HG02970 (cell line): ENCODE measurements at regions not wholly inside any gene's neighbourhood (a gene's known extent, or its start where the extent isn't known, plus 50 kb on each side); places are given as distances from the start of the nearest gene placed in this dataset.

Source experiments
- ATAC-seq: cut with Tn5 transposase; IDR thresholded peaks from one replicate; pipeline ENCODE4 v1.9.1; 2021; ENCODE audit warnings: mild to moderate bottlenecking, moderate library complexity, moderate number of reproducible peaks; ENCODE audit not compliant: unreplicated experiment, low FRiP score

DNA sequence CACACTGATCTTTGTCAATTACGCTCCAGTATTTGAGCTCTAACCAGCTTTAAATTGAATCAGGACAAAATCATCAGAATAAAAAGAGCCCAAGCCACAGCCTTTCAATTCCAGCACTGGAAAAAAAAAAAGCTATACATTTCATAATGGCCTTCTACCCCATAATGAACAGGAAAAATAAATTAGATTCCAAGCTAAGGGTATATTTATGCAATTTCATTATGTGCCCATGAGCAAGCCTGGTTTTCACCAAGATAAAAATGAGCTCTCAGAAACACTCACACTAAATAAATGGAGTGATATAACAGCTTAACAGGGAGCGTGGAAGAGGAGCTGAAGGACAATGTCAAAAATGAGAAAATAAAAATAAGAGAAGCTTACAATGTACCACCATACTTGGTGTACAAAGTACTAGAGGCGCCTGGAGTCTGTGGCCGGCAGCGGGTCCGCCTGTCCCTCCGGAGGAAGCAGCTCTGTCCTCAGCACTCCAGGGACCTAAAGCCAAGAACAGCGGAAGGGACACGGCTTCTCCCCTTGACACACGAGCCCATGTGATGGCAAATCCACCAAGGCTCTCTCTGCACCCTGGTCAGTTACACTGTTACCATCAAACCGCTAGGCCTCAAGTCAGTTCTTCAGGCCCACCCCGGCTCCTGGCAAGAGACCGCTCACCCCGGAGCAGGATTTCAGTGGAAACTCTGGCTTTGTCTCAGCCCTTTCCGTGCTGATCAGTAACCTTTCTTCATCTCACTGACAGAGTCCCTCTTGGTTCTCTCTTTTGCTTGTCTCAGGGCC is 69.6 kb downstream of the RBFOX3 start:
- ATAC-seq: no peak

DNA sequence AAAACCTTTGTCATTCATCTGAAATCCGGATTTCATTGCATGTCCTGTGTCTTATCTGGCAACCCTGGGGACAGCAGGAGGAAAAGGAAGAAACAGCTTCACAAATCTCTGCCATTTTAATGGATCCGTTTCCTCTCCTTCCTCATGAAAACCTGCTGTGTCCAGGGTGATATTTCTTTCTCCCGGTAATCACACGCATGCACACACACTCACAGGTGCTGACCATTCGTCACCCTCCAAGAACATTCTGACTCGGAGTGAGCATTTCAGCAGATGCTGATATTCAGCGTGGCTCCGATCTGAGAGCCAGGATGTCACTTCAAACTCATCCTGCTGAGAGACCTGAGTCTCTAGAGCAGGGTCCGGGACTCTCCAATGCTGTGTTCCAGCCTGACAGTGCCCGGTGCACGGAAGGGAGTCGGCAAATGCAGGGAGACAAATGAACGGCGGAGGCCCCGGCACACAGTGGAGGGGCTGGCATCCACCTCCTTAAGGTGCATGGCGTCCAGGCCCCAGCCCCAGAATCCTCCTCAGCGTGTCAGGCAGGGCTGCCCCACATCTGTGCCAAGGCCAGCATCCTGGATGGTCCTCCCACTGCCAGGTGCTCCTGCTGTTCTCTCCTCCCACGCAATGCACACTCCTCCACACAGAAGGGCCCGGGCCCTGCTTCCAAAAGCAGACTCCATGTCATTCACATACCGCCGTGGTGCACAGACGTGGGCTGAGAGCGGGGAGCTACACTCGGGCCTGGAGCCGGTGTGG is 70.7 kb downstream of the RBFOX3 start:
- ATAC-seq: no peak

DNA sequence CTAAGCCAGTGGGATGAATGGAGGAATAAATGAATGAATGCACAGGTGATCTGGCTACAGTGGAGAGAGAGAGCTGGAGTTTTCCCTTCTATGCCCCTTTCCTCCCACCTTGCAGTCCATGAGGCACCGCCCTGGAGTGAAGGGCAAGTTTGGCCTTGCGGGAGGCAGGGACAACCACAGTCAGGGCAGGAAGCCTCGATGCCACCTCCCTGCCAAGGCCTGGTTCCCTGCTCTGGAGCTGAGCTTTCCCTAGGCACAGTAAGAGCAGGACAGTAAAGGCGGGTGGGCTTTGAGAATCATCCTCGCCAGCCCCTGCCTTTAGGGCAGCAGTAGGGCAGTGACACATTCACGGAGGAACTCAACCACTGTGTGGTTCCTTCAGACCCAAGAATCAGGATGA is 72.6 kb downstream of the RBFOX3 start:
- no peak for ATAC-seq

DNA sequence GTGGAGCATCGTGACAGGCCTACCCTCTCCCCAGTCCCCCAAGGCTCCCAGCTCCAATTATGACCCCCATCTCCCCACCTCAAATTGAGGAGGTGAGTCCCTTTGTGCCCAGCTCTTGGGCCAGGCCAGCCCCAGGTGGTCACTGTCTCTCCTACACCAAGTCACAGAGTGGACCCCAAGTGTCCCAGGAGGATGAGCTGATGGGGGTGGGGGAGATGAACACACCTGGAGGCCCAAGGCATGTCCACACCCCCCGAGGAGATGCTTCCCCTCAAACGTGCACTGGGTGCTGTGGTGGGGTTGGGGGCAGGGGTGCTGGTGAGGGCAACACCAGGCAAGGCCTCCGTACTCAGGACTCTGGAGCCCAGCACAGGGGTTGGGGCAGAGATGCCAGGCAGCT is 73.2 kb downstream of the RBFOX3 start:
- ATAC-seq: no peak

DNA sequence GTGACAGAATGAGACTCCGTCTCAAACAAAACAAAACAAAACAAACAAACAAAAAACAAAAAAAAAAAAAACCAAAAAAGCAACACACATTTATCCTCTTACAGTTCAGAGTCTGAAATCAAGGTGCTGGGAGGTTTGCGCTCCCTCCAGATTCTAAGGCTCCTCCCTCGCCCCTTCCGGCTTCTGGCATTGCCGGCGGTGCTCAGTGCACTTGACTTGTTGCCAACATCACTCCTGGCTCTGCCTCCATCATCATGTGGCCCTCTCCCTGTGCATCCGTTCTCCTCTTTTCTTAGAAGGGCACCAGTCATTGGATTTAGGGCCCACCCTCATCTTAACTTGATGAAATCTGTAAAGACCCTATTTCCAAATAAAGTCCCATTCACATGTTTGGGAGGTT is 73.8 kb downstream of the RBFOX3 start:
- no peak for ATAC-seq

DNA sequence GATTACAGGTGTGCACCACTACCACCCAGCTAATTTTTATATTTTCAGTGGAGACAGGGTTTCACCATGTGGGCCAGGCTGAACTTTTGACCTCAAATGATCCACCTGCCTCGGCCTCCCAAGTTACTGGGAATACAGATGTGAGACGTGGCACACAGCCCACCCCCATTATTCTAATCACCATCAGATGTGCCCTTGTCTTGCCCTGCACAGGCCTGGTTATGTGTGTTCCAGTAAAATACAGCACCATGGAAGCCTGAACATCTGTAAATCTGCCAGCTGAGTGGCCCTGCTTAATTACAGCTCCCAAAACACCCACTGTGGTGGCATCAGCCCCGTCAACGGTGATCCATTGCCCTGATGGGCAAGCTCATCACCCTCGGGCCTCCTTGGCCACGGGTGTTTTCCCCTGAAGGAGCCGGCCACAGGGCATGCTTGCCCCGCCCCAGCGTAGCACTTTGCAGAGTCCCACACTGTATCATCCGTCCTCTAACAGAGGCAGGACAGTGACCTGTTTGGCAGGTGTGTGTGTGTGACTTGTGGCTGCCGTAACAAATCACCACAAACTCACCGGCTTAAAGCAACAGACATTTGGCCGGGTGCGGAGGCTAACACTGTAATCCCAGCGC is 74.5 kb downstream of the RBFOX3 start:
- ATAC-seq: no peak

DNA sequence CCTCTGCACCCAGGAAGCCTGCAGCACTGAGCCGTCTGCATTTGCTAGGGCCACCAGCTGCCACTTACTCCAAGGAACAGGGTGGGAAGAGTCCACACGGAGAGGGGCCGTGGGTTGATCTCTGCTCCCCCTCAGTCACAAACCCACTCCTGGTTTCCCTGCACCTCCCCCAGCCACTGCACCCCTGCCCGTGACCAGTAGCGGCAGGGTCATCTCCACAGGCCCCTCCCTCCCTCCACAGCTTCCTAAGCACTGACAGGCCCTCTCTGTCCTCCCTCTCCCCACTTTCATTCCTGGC is 75.2 kb downstream of the RBFOX3 start:
- no peak for ATAC-seq

DNA sequence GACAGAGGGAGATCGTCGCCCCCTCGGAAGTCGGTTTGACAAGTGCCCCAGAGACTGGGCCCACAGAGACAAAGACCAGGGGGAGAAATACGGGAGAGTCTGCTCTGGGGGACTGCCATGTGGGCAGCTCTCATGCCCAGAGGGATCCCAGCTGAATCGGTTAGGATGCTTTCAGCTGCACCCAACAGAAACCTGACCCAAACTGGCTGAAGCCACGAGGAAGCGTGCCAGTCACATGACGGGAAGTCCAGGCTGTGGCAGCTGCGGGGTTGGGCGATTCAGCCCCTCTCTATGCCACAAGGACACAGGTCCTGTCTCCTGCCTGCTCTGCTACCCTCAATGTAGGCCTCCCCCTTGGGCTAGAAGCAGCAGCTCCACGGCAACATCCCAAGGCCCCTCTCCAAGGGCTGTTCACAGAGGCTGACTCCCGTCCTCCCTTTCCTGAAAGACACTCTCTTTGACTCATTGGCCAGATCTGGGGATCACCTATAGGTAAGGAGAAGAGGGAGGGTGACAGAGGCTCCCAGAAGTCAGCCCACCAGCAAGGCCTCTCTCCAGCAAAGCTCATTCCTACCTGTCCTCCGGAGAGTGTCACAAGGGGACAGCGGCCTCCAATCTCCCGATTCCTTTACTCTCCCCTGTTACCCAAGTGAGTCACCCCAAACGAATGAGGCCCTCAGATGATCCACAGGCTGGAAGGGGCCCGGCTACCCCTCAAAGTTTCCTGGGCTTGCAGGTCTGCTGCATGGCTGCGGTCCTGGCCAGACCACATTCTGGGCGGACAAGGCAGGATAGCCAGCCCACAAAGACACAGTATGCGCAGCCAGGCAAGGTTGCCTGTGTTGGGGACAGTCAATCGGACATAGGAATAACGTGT is 75.8 kb downstream of the RBFOX3 start:
- ATAC-seq: no peak

DNA sequence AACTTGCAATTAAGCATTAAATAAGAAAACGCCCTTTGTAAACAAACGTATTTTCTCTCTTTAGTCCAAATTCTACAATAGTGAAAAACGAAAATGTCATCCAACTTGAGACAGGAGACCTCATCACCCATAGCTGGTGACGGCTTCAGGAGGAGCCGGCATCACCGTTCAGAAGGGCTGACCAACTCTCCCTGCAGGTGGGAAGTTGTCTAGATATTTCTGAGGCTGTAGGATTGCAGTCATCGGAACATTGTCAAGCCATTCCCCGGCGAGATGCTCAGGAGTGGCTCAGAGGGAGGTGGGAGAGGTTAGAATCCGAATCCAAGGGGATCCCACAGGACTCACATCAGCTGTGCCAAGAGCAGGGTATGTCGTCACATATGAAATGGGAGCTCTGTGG is 76.7 kb downstream of the RBFOX3 start:
- ATAC-seq: no peak

DNA sequence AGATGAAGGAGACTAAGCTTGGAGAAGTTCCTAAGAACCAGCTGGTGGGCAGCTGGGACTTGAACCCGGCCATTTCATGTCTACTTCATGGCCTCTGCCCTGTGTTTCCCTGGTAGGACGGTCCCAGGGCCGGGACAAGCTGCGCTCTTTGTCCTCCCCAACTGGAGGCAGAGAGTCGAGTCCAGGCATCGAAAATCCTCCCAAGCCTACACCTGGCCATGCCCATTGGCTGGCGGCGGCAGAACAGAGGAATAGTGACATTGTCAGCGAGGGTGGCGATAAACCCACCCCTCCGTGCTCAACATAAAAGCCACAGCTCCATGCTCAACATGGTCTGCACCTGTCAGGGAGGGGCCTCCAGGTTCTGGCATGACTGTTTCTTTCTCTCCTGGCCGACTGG is 77.7 kb downstream of the RBFOX3 start:
- ATAC-seq: no peak

DNA sequence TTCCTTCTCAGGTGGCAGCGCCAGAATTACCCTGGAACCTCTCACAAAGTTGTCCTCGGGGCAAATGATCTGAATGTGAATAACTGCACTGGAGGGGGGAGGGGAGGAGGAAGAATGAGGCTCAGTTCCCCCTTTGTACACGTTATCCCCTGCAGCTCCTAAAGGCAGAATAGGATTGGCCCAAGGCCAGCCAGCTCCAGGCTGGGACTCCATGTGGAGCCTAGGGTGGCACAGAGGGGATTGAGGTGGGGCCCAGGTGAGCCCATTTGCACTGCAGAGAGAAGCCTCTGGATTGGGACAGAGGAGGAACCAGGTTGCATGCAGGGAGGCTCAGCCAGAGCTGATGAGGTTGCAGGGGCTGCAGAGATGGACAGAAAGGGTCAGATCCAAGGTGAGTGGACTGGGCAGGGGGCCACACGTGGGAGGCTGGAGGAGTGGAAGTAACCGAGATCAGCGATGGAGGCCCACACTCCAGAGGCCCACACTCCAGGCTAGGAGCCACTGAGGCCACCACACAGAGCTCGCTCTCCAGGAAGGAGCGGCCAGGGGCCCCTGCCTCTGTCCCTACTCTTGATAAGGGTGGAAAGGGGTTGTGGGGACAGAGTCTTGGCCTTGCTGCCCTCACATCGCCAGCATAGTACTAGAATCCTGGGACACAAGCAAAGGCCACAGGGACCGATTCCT is 78.6 kb downstream of the RBFOX3 start:
- ATAC-seq: no peak

DNA sequence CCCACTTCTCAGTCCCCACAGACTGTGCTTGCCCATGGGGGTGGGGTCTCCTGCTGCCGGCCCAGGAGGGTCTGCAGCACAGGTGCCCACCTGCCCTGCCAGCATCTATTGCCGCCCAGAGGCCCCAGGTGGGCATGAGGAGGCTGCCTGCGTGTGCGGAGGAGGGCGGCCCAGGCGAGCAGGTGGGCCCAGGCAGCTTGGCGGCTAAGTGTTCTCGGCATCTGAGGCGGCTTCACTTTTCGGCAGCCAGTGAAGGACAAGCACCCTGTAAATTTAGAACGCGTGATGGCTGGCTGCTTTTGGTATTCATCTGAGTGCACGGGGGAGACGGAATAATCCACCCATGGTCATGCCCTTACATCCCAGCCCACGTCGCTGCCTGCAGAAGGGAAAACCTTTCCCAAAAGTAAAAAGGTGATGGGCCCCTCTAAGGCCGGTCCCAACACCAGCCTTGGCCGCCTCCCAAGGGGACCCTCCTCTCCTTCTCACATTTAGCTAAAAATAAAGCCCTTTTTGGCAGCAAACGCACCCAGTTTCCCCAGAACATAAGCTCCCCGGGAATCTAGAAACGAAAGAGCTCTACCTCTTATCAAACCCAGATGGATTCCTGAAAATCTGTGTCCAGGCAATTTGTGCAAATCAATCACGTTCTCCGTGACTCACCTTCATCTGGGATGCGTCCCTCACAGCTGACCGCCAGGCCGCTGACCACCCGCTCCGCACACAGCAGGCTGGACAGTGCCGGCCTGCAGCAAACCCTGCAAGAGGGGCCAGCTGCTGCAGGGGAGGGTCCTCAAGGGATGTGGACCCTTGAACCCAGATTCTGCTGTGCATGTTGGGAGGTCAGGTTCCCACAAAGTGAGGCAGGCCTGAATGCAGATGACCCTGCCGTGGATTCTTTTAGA is 79.4 kb downstream of the RBFOX3 start:
- ATAC-seq: no peak

DNA sequence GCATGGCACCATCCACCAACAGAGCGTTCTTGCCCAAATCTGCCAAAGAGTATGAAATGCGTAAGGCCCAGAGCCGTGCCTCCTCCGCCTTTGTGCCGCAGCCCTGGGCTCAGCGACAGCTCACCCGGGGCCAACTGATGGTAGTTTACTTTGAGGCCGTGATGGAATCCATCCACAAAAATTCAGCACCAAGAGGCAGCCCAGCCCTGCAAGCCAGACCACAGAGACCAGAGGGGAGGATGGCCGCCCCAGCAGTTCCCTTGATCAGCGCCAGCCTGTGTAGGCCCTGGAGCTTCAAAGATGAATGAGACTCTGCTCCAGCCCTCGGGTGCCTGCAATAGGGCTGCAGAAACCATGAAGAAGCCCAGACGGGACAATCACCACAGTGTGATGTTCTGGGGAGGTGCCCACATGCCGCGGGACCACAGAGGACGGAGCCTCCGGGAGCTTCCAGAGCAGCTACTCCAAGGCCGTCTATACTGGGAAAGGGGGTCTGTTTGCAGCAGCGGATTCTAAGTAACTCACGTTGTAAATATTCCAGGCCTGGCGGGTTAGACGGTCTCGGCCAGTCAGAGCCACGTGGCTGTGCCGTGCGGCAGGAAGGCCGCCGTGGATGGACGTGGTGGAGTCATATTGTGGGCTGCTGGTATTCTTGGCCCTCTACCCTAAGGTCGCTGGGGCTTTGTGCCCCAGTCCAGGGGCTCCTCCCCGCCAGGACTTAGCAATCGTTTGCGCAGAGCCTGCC is 80.3 kb downstream of the RBFOX3 start:
- no peak for ATAC-seq

DNA sequence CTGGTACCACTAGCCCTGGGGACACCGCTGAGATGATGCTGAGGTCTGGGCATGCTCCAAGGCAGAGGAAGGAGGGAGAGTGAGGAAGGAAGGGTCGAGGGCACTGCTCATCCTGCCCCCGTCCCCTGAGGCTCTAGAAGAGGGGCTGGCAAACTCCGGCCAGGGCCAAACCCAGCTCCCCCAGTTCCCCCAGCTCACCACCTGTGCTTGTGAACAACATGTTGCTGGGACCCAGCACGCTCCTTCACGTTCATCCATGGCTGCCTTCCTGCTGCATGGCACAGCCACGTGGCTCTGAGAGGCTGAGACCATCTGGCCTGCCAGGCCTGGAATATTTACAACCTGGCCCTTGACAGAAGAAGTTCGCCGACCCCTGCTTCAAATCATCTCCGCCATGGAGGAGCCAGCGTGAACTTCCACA is 81.2 kb downstream of the RBFOX3 start:
- ATAC-seq: no peak

DNA sequence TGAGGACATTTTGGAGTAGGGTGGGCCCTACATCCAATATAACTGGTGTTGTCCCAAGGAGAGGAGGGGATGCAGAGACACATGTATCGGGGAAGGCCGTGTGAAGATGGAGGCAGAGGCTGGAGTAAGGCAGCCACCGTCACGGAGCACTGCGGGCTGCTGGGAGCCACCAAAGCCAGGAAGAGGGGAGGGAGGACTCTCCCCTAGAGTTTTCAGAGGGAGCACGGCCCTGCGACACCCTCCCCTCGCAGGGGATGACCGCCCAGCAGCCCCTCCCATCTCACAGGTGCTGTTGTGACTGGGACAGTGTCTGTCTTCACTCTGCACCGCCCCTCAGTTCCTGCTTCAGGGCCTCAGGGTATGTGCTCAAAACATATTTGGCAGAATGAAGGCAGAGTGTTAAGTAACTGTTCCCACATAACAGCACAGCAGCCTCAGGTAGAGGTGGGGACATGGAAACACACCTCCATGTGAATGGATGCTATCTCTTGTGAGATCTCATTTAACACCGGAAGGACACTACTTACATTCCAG is 82.2 kb downstream of the RBFOX3 start:
- ATAC-seq: no peak

DNA sequence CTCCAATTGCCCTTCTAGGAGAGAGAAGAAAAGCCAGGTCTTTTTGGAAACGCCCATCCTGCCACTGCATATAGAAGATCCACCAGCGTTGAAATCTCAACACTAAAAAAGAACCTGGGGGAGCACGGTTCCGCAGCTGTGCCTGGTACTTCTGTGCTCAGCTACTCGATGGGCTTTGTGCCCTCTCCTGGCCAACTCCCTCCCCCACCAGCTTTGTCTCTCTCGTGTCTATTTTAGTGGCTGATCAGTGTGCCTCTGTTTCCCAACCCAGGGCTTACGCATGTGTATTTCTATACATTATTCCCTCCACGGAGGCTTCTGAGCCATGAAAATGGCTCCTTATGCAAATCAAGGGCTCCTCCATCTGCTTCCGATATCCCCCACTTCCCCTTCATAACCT is 83.5 kb downstream of the RBFOX3 start:
- ATAC-seq: no peak

DNA sequence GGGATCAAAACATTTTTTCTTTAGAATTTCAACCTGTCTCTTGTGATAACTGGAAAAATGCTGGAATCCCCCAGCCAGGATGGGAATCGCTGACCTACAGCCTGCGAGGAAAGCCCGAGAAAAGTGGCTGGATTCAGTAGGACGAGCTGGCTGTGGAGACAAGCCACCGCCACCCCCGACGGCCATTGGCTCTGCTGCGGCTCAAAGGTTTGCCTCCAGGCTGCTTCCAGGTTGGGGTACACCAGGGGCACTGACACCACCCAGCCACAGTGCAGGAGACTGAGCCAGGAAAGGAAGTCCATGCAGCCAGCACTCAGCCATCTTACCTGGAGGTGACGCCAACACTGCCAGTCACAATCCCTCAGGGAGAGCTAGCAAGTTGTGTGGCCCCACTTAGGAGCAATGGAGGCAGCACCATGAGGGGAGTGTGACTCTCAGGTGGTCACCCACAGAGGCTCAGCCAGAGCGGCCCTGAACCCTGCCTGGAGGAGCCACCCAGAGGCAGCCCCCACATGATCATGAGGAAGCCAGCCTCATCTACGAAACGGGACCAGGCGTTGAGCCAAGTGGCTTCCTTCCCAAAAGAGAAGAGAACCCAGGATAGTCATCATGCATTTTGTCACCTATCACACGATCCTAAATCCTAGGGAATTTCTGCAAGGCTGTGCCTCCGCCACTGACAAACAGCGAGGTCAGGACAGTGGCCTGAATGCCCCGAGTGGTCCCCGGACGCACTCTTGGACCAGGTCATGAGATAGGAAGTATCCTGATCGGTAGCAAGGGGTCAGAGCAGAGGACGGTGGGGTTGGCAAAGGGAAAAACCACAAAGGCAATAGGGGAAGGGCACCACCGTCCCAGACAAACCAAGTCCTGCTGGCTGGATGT is 84.8 kb downstream of the RBFOX3 start:
- no peak for ATAC-seq
